ENCODE measurements at regions not wholly inside any gene's neighbourhood (a gene's known extent, or its start where the extent isn't known, plus 50 kb on each side); places are given as distances from the start of the nearest gene placed in this dataset.

GRCh38 chr6:170464524-170464979 is 88.6 kb downstream of the PSMB1 start:
- Histone ChIP-seq H3K79me2 (ENCODE audit: low read length) (no peaks in the 10 kb centered on the region), H3K4me3 (ENCODE audit: low read length) (no peak overlapping the region), H3K9ac (ENCODE audit: low read length) (no peak overlapping the region), H3K9me3 (ENCODE audit: insufficient read depth, low read length) (0 out of 2 replicates have a peak, but pooled peaks cover 6% of the 10 kb centered on the region), H3K36me3 (replicated peaks; ENCODE audit: low read depth, low read length) (no peaks in the 10 kb centered on the region), H3K4me2 (ENCODE audit: low read length) (peak overlapping the region; percentile 5; the same call in 1 of the 2 replicates), H2AFZ (ENCODE audit: low read depth, low read length) (no peak overlapping the region), H3K4me1 (ENCODE audit: low read length) (peaks cover 12% of the 10 kb centered on the region; the same call in 1 of the 2 replicates), H4K20me1 (ENCODE audit: insufficient read depth, low read length) (no peaks in the 10 kb centered on the region), H3K27ac (ENCODE audit: low read length) (no peak overlapping the region), H3K27me3 (ENCODE audit: low read depth, low read length) (no peaks in the 10 kb centered on the region; the same call in 1 of the 2 replicates)
- no peak for TF ChIP-seq EZH2phosphoT487 (IDR thresholded peaks at IDR 0.05; ENCODE audit: low read depth)

- 0 out of 2 replicates have a peak, but pooled peaks cover 6% of the 10 kb centered on the region for H3K9me3 ChIP-seq (ENCODE audit: insufficient read depth, low read length)
- TF ChIP-seq CTCF (IDR thresholded peaks at IDR 0.05; ENCODE audit: low read depth, low read length): no peak
- no peak for TF ChIP-seq EZH2phosphoT487 (IDR thresholded peaks at IDR 0.05; ENCODE audit: low read depth)
- H3K4me3 ChIP-seq (ENCODE audit: low read length): no peak overlapping the region
- H2AFZ ChIP-seq (ENCODE audit: low read depth, low read length): no peak overlapping the region
- H3K27me3 ChIP-seq (ENCODE audit: low read depth, low read length): no peaks in the 10 kb centered on the region; the same call in 1 of the 2 replicates
- H4K20me1 ChIP-seq (ENCODE audit: insufficient read depth, low read length): no peaks in the 10 kb centered on the region
- no peaks in the 10 kb centered on the region for H3K79me2 ChIP-seq (ENCODE audit: low read length)
- peak overlapping the region; percentile 5; the same call in 1 of the 2 replicates for H3K4me2 ChIP-seq (ENCODE audit: low read length)
- no peaks in the 10 kb centered on the region for H3K36me3 ChIP-seq (replicated peaks; ENCODE audit: low read depth, low read length)
- H3K9ac ChIP-seq (ENCODE audit: low read length): no peak overlapping the region
- no peak overlapping the region for H3K27ac ChIP-seq (ENCODE audit: low read length)
- H3K4me1 ChIP-seq (ENCODE audit: low read length): peaks cover 12% of the 10 kb centered on the region; the same call in 1 of the 2 replicates
Measured at GRCh38 chr6:170464080-170464479, 89.0 kb downstream of the PSMB1 start.

- Histone ChIP-seq H3K36me3 (replicated peaks; ENCODE audit: low read depth, low read length) (no peaks in the 10 kb centered on the region), H3K4me3 (ENCODE audit: low read length) (no peak overlapping the region), H3K4me2 (ENCODE audit: low read length) (no peak overlapping the region), H3K27ac (ENCODE audit: low read length) (no peak overlapping the region), H2AFZ (ENCODE audit: low read depth, low read length) (no peak overlapping the region), H3K9ac (ENCODE audit: low read length) (no peak overlapping the region), H4K20me1 (ENCODE audit: insufficient read depth, low read length) (no peaks in the 10 kb centered on the region), H3K4me1 (ENCODE audit: low read length) (peaks cover 12% of the 10 kb centered on the region; the same call in 1 of the 2 replicates), H3K27me3 (ENCODE audit: low read depth, low read length) (no peaks in the 10 kb centered on the region; the same call in 1 of the 2 replicates), H3K9me3 (ENCODE audit: insufficient read depth, low read length) (0 out of 2 replicates have a peak, but pooled peaks cover 6% of the 10 kb centered on the region), H3K79me2 (ENCODE audit: low read length) (no peaks in the 10 kb centered on the region)
- TF ChIP-seq EZH2phosphoT487 (IDR thresholded peaks at IDR 0.05; ENCODE audit: low read depth) (no peak), CTCF (IDR thresholded peaks at IDR 0.05; ENCODE audit: low read depth, low read length) (no peak)
Measured at GRCh38 chr6:170463101-170463721, 89.9 kb downstream of the PSMB1 start.

GRCh38 chr6:170462366-170463020 is 90.6 kb downstream of the PSMB1 start:
- Histone ChIP-seq H3K36me3 (replicated peaks; ENCODE audit: low read depth, low read length) (no peaks in the 10 kb centered on the region), H4K20me1 (ENCODE audit: insufficient read depth, low read length) (no peaks in the 10 kb centered on the region), H3K4me2 (ENCODE audit: low read length) (no peak overlapping the region), H3K27ac (ENCODE audit: low read length) (no peak overlapping the region), H2AFZ (ENCODE audit: low read depth, low read length) (no peak overlapping the region), H3K4me3 (ENCODE audit: low read length) (no peak overlapping the region), H3K9me3 (ENCODE audit: insufficient read depth, low read length) (0 out of 2 replicates have a peak, but pooled peaks cover 6% of the 10 kb centered on the region), H3K4me1 (ENCODE audit: low read length) (peaks cover 12% of the 10 kb centered on the region; the same call in 1 of the 2 replicates), H3K9ac (ENCODE audit: low read length) (no peak overlapping the region), H3K79me2 (ENCODE audit: low read length) (no peaks in the 10 kb centered on the region), H3K27me3 (ENCODE audit: low read depth, low read length) (no peaks in the 10 kb centered on the region; the same call in 1 of the 2 replicates)
- no peak for TF ChIP-seq EZH2phosphoT487 (IDR thresholded peaks at IDR 0.05; ENCODE audit: low read depth)

Measured in OCI-LY3 (cell line).